GM18519 (cell line): ENCODE measurements at regions not wholly inside any gene's neighbourhood (a gene's known extent, or its start where the extent isn't known, plus 50 kb on each side); places are given as distances from the start of the nearest gene placed in this dataset.
"Not testable (repeated sequence)": the region's sequence is repeated elsewhere in the genome, so short reads cannot be mapped to it uniquely, and the experiment has no call there.

Experiments used
- ATAC-seq: cut with Tn5 transposase; IDR thresholded peaks from one replicate; pipeline ENCODE4 v1.9.1; 2021; ENCODE audit warnings: mild to moderate bottlenecking, moderate library complexity; ENCODE audit not compliant: unreplicated experiment, low FRiP score

- no peak for ATAC-seq
These were observed 286.4 kb upstream of the PRKD1 start for GRCh38 chr14:30214014-30214413.

GRCh38 chr14:30214461-30215090 lies 286.9 kb upstream of the PRKD1 start:
- ATAC-seq, result peak; percentile 53

GRCh38 chr14:30218907-30219306 lies 291.3 kb upstream of the PRKD1 start:
- no peak for ATAC-seq

- no peak for ATAC-seq
These were observed 293.9 kb upstream of the PRKD1 start for GRCh38 chr14:30221546-30221945.

- ATAC-seq, result no peak
These were observed 295.7 kb upstream of the PRKD1 start for GRCh38 chr14:30223385-30223785.

GRCh38 chr14:30223966-30224365 lies 296.3 kb upstream of the PRKD1 start:
- ATAC-seq, result no peak

GRCh38 chr14:30225176-30225575 lies 297.5 kb upstream of the PRKD1 start:
- no peak for ATAC-seq

- ATAC-seq, result no peak
These were observed 299.8 kb upstream of the PRKD1 start for GRCh38 chr14:30227436-30227835.

- no peak for ATAC-seq
These were observed 300.2 kb upstream of the PRKD1 start for GRCh38 chr14:30227876-30228275.

GRCh38 chr14:30230719-30231118 lies 303.1 kb upstream of the PRKD1 start:
- no peak for ATAC-seq

GRCh38 chr14:30234966-30235365 lies 307.3 kb upstream of the PRKD1 start:
- ATAC-seq, result no peak

- no peak for ATAC-seq
These were observed 307.8 kb upstream of the PRKD1 start for GRCh38 chr14:30235485-30235884.

- no peak for ATAC-seq
These were observed 311.3 kb upstream of the PRKD1 start for GRCh38 chr14:30238936-30239335.

GRCh38 chr14:30240018-30240417 lies 312.4 kb upstream of the PRKD1 start:
- ATAC-seq, result no peak

GRCh38 chr14:30240685-30241084 lies 313.0 kb upstream of the PRKD1 start:
- ATAC-seq, result no peak

- no peak for ATAC-seq
These were observed 315.1 kb upstream of the PRKD1 start for GRCh38 chr14:30242744-30243143.

GRCh38 chr14:30243207-30243606 lies 315.6 kb upstream of the PRKD1 start:
- no peak for ATAC-seq

- ATAC-seq, result no peak
These were observed 315.2 kb upstream of the G2E3 start for GRCh38 chr14:30243805-30244204.

- not testable (repeated sequence) for ATAC-seq
These were observed 314.6 kb upstream of the G2E3 start for GRCh38 chr14:30244348-30244747.

- no peak for ATAC-seq
These were observed 307.9 kb upstream of the G2E3 start for GRCh38 chr14:30251017-30251416.

GRCh38 chr14:30251557-30252100 lies 307.3 kb upstream of the G2E3 start:
- no peak for ATAC-seq

GRCh38 chr14:30252151-30252550 lies 306.8 kb upstream of the G2E3 start:
- no peak for ATAC-seq
